CD4-positive, CD25-positive, alpha-beta regulatory T cell (primary cell): ENCODE measurements at regions not wholly inside any gene's neighbourhood (a gene's known extent, or its start where the extent isn't known, plus 50 kb on each side); places are given as distances from the start of the nearest gene placed in this dataset.

Experiments
- ATAC-seq, 2 donors: fragments of 150-1000 bp; cut with Tn5 transposase; one replicate each; pipeline ENCODE4 v1.10.0; 2021; ENCODE audit warnings: low read depth in 2 of 2, moderate number of reproducible peaks in 2 of 2, moderate library complexity in 1 of 2
- DNase-seq, 3 donors: peaks; one replicate each; pipeline versions ENCODE4 v3.0.0 to v3.0.0-alpha.2; 2012 to 2022; ENCODE audit warnings: mixed read lengths in 1 of 3
- H3K27ac ChIP-seq: one replicate; pipeline ENCODE4 v1.7.0; 2013; ENCODE audit warnings: mild to moderate bottlenecking, low read length; ENCODE audit not compliant: insufficient read depth, poor library complexity, severe bottlenecking
- H3K27me3 ChIP-seq: one replicate; pipeline ENCODE4 v1.7.0; 2013; ENCODE audit warnings: low read length; ENCODE audit not compliant: control insufficient read depth, insufficient read depth
- H3K36me3 ChIP-seq: one replicate; pipeline ENCODE4 v1.7.0; 2013; ENCODE audit warnings: mild to moderate bottlenecking, low read length, moderate library complexity; ENCODE audit not compliant: control insufficient read depth, insufficient read depth
- H3K4me1 ChIP-seq: 2 replicates; pipeline ENCODE4 v1.7.0; 2013; ENCODE audit warnings: mild to moderate bottlenecking, low read length; ENCODE audit not compliant: insufficient read depth, control insufficient read depth, poor library complexity, severe bottlenecking
- H3K4me3 ChIP-seq: one replicate; pipeline ENCODE4 v1.7.0; 2013; ENCODE audit warnings: low read depth, mild to moderate bottlenecking, low read length, moderate library complexity
- H3K9me3 ChIP-seq, 2 experiments: 1 replicate in 1 of 2; 2 replicates in 1 of 2; pipeline ENCODE4 v1.7.0; 2013; ENCODE audit warnings: low read length in 2 of 2, mild to moderate bottlenecking in 1 of 2, moderate library complexity in 1 of 2; ENCODE audit not compliant: control insufficient read depth in 2 of 2
- H3K27ac Mint-ChIP-seq, 3 donors: one replicate each; pipeline ENCODE4 v1.8.0; 2020 to 2022; ENCODE audit warnings: mild to moderate bottlenecking in 3 of 3, mixed read lengths in 3 of 3, moderate library complexity in 2 of 3
- H3K27me3 Mint-ChIP-seq: one replicate; pipeline ENCODE4 v1.8.0; 2022; ENCODE audit warnings: mild to moderate bottlenecking, mixed read lengths
- H3K36me3 Mint-ChIP-seq: one replicate; pipeline ENCODE4 v1.8.0; 2020; ENCODE audit warnings: mixed read lengths
- H3K4me1 Mint-ChIP-seq, 4 donors: one replicate each; pipeline ENCODE4 v1.8.0; 2020 to 2022; ENCODE audit warnings: mixed read lengths in 4 of 4, mild to moderate bottlenecking in 1 of 4
- H3K4me3 Mint-ChIP-seq, 4 donors: one replicate each; pipeline ENCODE4 v1.8.0; 2020 to 2022; ENCODE audit warnings: mild to moderate bottlenecking in 4 of 4, mixed read lengths in 4 of 4, moderate library complexity in 3 of 4
- H3K9me3 Mint-ChIP-seq, 7 donors: one replicate each; pipeline ENCODE4 v1.8.0; 2020 to 2022; ENCODE audit warnings: mixed read lengths in 7 of 7, mild to moderate bottlenecking in 3 of 7, moderate library complexity in 2 of 7

- no peak overlapping the region for H3K27ac ChIP-seq
- H3K4me1 ChIP-seq: no peaks in the 10 kb centered on the region
- H3K9me3 ChIP-seq: no peaks in the 10 kb centered on the region
- Mint-ChIP-seq H3K27ac (no peak overlapping the region), H3K36me3 (no peaks in the 10 kb centered on the region), H3K4me3 (no peak overlapping the region), H3K4me1 (no peaks in the 10 kb centered on the region), H3K27me3 (no peaks in the 10 kb centered on the region), H3K9me3 (peaks cover 0 to 12% (median 2%) of the 10 kb centered on the region in 7 donors)
- DNase-seq (no peak), ATAC-seq (no peak)
- no peak overlapping the region for H3K4me3 ChIP-seq
- H3K27me3 ChIP-seq: no peaks in the 10 kb centered on the region
- H3K36me3 ChIP-seq: no peaks in the 10 kb centered on the region
These were observed 549.2 kb upstream of the CDH11 start for GRCh38 chr16:65671071-65671470.

DNA sequence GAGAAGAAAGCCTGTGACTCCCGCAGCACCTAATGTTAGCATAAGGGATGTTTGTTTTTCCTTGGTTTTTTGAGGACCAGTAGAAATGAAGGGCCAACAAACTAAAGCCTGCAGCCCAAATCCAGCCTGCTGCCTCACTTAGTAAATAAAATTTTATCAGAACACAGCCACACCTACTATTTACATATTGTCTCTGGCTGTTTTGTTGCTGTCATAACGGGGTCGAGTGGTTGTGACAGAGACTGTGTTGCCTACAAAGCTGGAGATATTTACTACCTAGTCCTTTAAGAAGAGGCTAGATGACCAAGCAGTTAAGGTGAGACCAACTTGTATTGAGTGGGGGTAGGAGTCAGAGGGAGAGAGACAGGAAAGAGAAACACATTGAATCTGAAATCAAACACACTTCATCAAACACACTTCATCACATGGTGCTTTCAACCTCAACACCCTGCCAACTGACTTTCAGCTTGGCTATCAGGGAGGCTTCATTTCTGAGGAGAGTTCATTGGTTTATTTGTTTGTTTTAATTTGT is 546.3 kb upstream of the CDH11 start:
- no peaks in the 10 kb centered on the region for H3K9me3 ChIP-seq
- no peaks in the 10 kb centered on the region for H3K27me3 ChIP-seq
- H3K36me3 ChIP-seq: no peaks in the 10 kb centered on the region
- Mint-ChIP-seq H3K27ac (no peak overlapping the region), H3K4me3 (no peak overlapping the region), H3K4me1 (peaks cover 0 to 2% (median 0%) of the 10 kb centered on the region in 4 donors), H3K27me3 (no peaks in the 10 kb centered on the region), H3K36me3 (no peaks in the 10 kb centered on the region), H3K9me3 (peaks cover 0 to 21% (median 7%) of the 10 kb centered on the region in 7 donors)
- no peak overlapping the region for H3K27ac ChIP-seq
- no peak for ATAC-seq
- H3K4me1 ChIP-seq: no peaks in the 10 kb centered on the region
- H3K4me3 ChIP-seq: no peak overlapping the region
- no peak for DNase-seq

DNA sequence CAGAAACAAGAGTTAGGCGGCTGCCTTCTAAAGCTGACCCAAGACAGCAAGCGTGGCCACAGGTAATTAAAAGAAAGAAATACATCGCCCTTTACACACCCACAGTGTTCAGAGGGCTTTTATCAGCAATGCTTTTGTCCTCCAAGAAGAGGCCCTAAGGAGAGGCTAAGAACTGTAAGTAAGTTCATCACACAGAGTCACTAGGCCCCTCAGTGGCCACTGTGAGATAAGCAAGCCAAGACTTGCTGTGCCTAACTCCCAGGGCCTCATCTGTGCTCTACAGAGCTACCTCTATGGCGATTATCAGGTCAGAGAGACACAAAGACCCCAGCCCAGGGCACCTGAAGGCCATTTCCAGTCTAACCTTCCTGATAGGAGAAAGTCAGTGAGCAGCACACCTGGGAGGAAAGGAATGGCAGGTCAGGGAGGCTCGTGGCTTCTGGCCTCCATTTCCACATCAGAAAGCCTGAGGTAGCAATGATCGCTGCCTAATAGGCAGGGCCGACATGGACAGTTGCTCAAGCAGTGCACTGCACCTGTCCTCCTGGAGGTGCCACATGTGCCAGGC is 545.2 kb upstream of the CDH11 start:
- ATAC-seq (no peak), DNase-seq (no peak)
- no peaks in the 10 kb centered on the region for H3K36me3 ChIP-seq
- no peaks in the 10 kb centered on the region for H3K27me3 ChIP-seq
- Mint-ChIP-seq H3K36me3 (no peaks in the 10 kb centered on the region), H3K4me3 (no peak overlapping the region), H3K27me3 (no peaks in the 10 kb centered on the region), H3K27ac (no peak overlapping the region), H3K9me3 (peaks cover 0 to 22% (median 5%) of the 10 kb centered on the region in 7 donors), H3K4me1 (peaks cover 0 to 2% (median 0%) of the 10 kb centered on the region in 4 donors)
- H3K9me3 ChIP-seq: no peaks in the 10 kb centered on the region
- H3K27ac ChIP-seq: no peak overlapping the region
- H3K4me1 ChIP-seq: no peaks in the 10 kb centered on the region
- H3K4me3 ChIP-seq: no peak overlapping the region

DNA sequence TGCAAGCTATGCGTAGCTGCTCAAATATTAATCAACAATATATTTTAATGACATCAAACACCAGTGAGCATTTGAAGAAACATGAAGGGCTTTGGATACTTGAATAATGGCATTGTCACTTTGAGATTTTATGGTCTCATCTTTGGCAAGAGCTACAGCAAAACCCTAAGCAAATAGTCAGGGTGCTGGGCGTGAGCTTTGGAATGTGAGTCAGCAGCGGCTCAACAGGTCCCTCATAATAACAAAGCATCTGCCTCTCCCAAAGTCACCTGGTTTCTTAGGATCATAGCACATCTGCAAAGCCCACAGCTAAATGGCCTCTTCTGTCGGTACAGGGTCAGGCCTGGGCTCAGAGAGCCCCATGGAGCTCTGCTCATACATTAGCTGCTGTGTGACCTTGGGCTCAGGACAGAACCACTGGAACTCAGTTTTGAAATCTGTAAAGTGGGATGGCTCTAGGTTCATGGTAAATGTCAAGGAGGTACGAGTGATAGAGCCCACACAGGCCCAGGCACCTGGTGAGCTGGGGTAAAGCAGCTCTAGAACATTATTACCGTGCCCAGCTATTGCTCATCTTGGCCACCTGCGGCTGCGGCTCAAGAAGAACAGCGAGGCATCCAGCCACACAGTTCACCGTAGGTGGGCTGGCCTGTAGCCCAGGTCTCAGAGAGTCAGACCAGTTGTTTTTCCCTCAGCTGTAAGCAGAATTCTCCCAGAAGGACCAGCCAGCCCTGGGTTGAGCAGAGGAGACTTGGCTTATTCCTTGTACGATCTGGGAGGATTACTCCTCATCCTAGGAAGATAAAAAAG is 544.5 kb upstream of the CDH11 start:
- Histone ChIP-seq H3K9me3 (no peaks in the 10 kb centered on the region), H3K4me1 (no peaks in the 10 kb centered on the region), H3K27ac (no peak overlapping the region), H3K36me3 (no peaks in the 10 kb centered on the region), H3K4me3 (no peak overlapping the region), H3K27me3 (no peaks in the 10 kb centered on the region)
- Mint-ChIP-seq H3K4me1 (peaks cover 0 to 2% (median 0%) of the 10 kb centered on the region in 4 donors), H3K27ac (no peak overlapping the region), H3K36me3 (no peaks in the 10 kb centered on the region), H3K27me3 (no peaks in the 10 kb centered on the region), H3K9me3 (peaks cover 0 to 17% (median 4%) of the 10 kb centered on the region in 7 donors), H3K4me3 (no peak overlapping the region)
- DNase-seq (no peak), ATAC-seq (no peak)

DNA sequence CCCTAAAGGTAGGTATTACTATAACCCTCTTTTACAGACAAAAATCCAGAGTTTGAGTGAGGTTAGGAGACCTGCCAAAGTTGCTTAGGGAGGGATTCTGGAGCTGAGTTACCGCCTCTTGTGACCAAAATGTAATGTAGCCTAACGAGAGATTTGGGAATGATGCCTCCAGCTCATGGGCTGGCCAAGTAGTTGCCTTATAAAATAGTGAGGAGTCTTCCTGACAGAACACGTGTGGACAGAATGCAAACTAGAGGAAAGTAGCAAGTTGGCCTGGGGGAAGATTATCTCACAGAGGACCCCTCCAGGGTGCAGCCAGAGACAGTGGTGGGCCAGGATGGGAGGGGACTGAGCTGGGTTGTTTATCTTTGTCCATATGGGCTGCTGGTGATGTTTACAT is 543.7 kb upstream of the CDH11 start:
- no peaks in the 10 kb centered on the region for H3K36me3 ChIP-seq
- peaks cover 0 to 2% (median 0%) of the 10 kb centered on the region in 4 donors for H3K4me1 Mint-ChIP-seq
- no peak overlapping the region for H3K27ac Mint-ChIP-seq
- no peak overlapping the region for H3K27ac ChIP-seq
- H3K36me3 Mint-ChIP-seq: no peaks in the 10 kb centered on the region
- ATAC-seq (no peak), DNase-seq (no peak)
- no peaks in the 10 kb centered on the region for H3K9me3 ChIP-seq
- H3K27me3 Mint-ChIP-seq: no peaks in the 10 kb centered on the region
- peaks cover 0 to 17% (median 4%) of the 10 kb centered on the region in 7 donors for H3K9me3 Mint-ChIP-seq
- H3K4me3 ChIP-seq: no peak overlapping the region
- H3K27me3 ChIP-seq: no peaks in the 10 kb centered on the region
- H3K4me1 ChIP-seq: no peaks in the 10 kb centered on the region
- H3K4me3 Mint-ChIP-seq: no peak overlapping the region

DNA sequence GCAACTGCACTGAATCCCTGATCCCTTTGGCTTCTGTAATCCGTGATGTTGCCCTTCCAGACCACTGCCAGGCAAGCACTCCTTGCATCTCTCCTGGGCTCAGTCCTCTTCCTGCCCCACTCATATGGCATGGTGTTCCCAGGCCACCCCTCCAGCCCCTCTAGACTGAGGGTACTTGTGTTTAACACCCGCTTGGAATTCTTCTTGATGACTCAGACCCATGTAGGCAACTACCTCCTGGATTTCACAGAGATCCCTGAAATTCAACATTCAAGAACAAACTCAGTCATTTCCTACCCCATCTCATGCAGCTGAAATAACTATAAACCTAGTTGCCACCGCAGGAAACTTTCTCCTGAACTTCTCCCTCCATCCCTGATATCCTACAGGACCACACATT is 541.9 kb upstream of the CDH11 start:
- Histone ChIP-seq H3K4me1 (no peaks in the 10 kb centered on the region), H3K9me3 (no peaks in the 10 kb centered on the region), H3K36me3 (no peaks in the 10 kb centered on the region), H3K27ac (no peak overlapping the region), H3K27me3 (no peaks in the 10 kb centered on the region), H3K4me3 (no peak overlapping the region)
- H3K4me1 Mint-ChIP-seq: peaks cover 0 to 2% (median 0%) of the 10 kb centered on the region in 4 donors
- H3K36me3 Mint-ChIP-seq: no peaks in the 10 kb centered on the region
- DNase-seq (no peak), ATAC-seq (no peak)
- no peak overlapping the region for H3K4me3 Mint-ChIP-seq
- no peaks in the 10 kb centered on the region for H3K27me3 Mint-ChIP-seq
- no peak overlapping the region for H3K27ac Mint-ChIP-seq
- peaks cover 0 to 16% (median 4%) of the 10 kb centered on the region in 7 donors for H3K9me3 Mint-ChIP-seq

- no peaks in the 10 kb centered on the region for H3K36me3 Mint-ChIP-seq
- H3K4me1 ChIP-seq: no peaks in the 10 kb centered on the region
- no peak overlapping the region for H3K27ac Mint-ChIP-seq
- no peaks in the 10 kb centered on the region for H3K36me3 ChIP-seq
- peaks cover 0 to 2% (median 0%) of the 10 kb centered on the region in 4 donors for H3K4me1 Mint-ChIP-seq
- no peaks in the 10 kb centered on the region for H3K9me3 ChIP-seq
- no peaks in the 10 kb centered on the region for H3K27me3 Mint-ChIP-seq
- DNase-seq (no peak), ATAC-seq (no peak)
- H3K4me3 Mint-ChIP-seq: no peak overlapping the region
- H3K27ac ChIP-seq: no peak overlapping the region
- no peak overlapping the region for H3K4me3 ChIP-seq
- H3K9me3 Mint-ChIP-seq: peaks cover 0 to 16% (median 2%) of the 10 kb centered on the region in 7 donors
- no peaks in the 10 kb centered on the region for H3K27me3 ChIP-seq
These were observed 540.4 kb upstream of the CDH11 start for GRCh38 chr16:65662256-65662655.
